DOHH2 (cell line): ENCODE measurements at regions not wholly inside any gene's neighbourhood (a gene's known extent, or its start where the extent isn't known, plus 50 kb on each side); places are given as distances from the start of the nearest gene placed in this dataset.

Experiments used
- H3F3A ChIP-seq: fragments of 200-600 bp; sonication (generic), shearing (Covaris generic); 2 replicates; pipeline ENCODE4 v1.6.0; 2016; ENCODE audit warnings: antibody characterized with exemption, mild to moderate bottlenecking; ENCODE audit not compliant: control insufficient read depth, insufficient read depth
- H3K27ac ChIP-seq: fragments of 200-600 bp; sonication (generic); 2 replicates; pipeline ENCODE4 v1.5.1; 2014; ENCODE audit warnings: low read depth, mild to moderate bottlenecking, low read length, moderate library complexity
- H3K27me3 ChIP-seq: fragments of 200-600 bp; sonication (generic); 2 replicates; pipeline ENCODE4 v1.6.1; 2014; ENCODE audit warnings: mild to moderate bottlenecking, low read length, mixed read lengths; ENCODE audit not compliant: control insufficient read depth
- H3K36me3 ChIP-seq: fragments of 200-600 bp; sonication (generic); 2 replicates; pipeline ENCODE4 v1.6.1; 2014; ENCODE audit warnings: mild to moderate bottlenecking, low read length, moderate library complexity, mixed read lengths; ENCODE audit not compliant: control insufficient read depth
- H3K4me1 ChIP-seq: fragments of 200-600 bp; sonication (generic); 2 replicates; pipeline ENCODE4 v1.6.1; 2014; ENCODE audit warnings: mild to moderate bottlenecking, low read length, mixed read lengths; ENCODE audit not compliant: control insufficient read depth
- H3K4me2 ChIP-seq: fragments of 200-600 bp; sonication (generic); 2 replicates; pipeline ENCODE4 v1.6.0; 2014; ENCODE audit warnings: mild to moderate bottlenecking, low read length, moderate library complexity
- H3K4me3 ChIP-seq: fragments of 200-600 bp; sonication (generic); 2 replicates; pipeline ENCODE4 v1.5.1; 2014; ENCODE audit warnings: mild to moderate bottlenecking, low read length, mixed read lengths
- H3K79me2 ChIP-seq: fragments of 200-600 bp; sonication (generic); 2 replicates; pipeline ENCODE4 v1.6.1; 2014; ENCODE audit warnings: mild to moderate bottlenecking, low read length, mixed read lengths; ENCODE audit not compliant: control insufficient read depth
- H3K9me2 ChIP-seq: fragments of 200-600 bp; sonication (generic); replicated peaks from 2 replicates; pipeline ENCODE4 v1.6.1; 2014; ENCODE audit warnings: mild to moderate bottlenecking, low read length, mixed read lengths; ENCODE audit not compliant: control insufficient read depth
- H3K9me3 ChIP-seq: fragments of 200-600 bp; sonication (generic); 2 replicates; pipeline ENCODE4 v1.6.1; 2014; ENCODE audit warnings: antibody characterized with exemption, low read length, mixed read lengths; ENCODE audit not compliant: control insufficient read depth, insufficient read depth
- H4K20me1 ChIP-seq: fragments of 200-600 bp; sonication (generic); 2 replicates; pipeline ENCODE4 v1.6.0; 2014; ENCODE audit warnings: low read depth, mild to moderate bottlenecking, antibody characterized with exemption, low read length, moderate library complexity; ENCODE audit not compliant: control insufficient read depth, insufficient read depth
- CTCF ChIP-seq: fragments of 200-600 bp; sonication (generic); IDR thresholded peaks from one replicate; pipeline ENCODE4 v1.5.1; 2014; ENCODE audit warnings: antibody characterized with exemption, mild to moderate bottlenecking, low read depth, low read length; ENCODE audit not compliant: poor library complexity, severe bottlenecking
- EZH2phosphoT487 ChIP-seq: fragments of 200-600 bp; sonication (generic); IDR thresholded peaks from 2 replicates; pipeline ENCODE4 v1.6.1; 2017; ENCODE audit warnings: borderline replicate concordance, mild to moderate bottlenecking, antibody characterized with exemption, low read length, moderate library complexity, mixed read lengths

GRCh38 chr6:166021429-166021828 is 146.2 kb downstream of the TBXT start:
- Histone ChIP-seq H3K9me3 (no peaks in the 10 kb centered on the region), H4K20me1 (no peaks in the 10 kb centered on the region), H3K4me1 (no peaks in the 10 kb centered on the region), H3K36me3 (no peaks in the 10 kb centered on the region), H3F3A (no peaks in the 10 kb centered on the region), H3K27me3 (no peaks in the 10 kb centered on the region), H3K27ac (no peak overlapping the region), H3K79me2 (no peaks in the 10 kb centered on the region), H3K4me3 (no peak overlapping the region), H3K9me2 (no peaks in the 10 kb centered on the region), H3K4me2 (no peak overlapping the region)
- TF ChIP-seq CTCF: no peak
- TF ChIP-seq EZH2phosphoT487: no peak

- Histone ChIP-seq H3K4me2 (no peak overlapping the region), H3K27me3 (no peaks in the 10 kb centered on the region), H3K27ac (no peak overlapping the region), H3K9me3 (no peaks in the 10 kb centered on the region), H4K20me1 (no peaks in the 10 kb centered on the region), H3K9me2 (no peaks in the 10 kb centered on the region), H3K4me1 (no peaks in the 10 kb centered on the region), H3K4me3 (no peak overlapping the region), H3K36me3 (no peaks in the 10 kb centered on the region), H3K79me2 (no peaks in the 10 kb centered on the region), H3F3A (no peaks in the 10 kb centered on the region)
- TF ChIP-seq CTCF (no peak), EZH2phosphoT487 (no peak)
These were observed 148.4 kb downstream of the TBXT start for GRCh38 chr6:166019214-166019613.

GRCh38 chr6:166017032-166017635 is 150.5 kb downstream of the TBXT start:
- Histone ChIP-seq H3K27me3 (no peaks in the 10 kb centered on the region), H3K79me2 (no peaks in the 10 kb centered on the region), H3K9me3 (no peaks in the 10 kb centered on the region), H4K20me1 (no peaks in the 10 kb centered on the region), H3K9me2 (no peaks in the 10 kb centered on the region), H3K4me3 (no peak overlapping the region), H3F3A (no peaks in the 10 kb centered on the region), H3K36me3 (no peaks in the 10 kb centered on the region), H3K4me2 (no peak overlapping the region), H3K27ac (no peak overlapping the region), H3K4me1 (no peaks in the 10 kb centered on the region)
- no peak for TF ChIP-seq CTCF
- TF ChIP-seq EZH2phosphoT487: no peak

- no peak overlapping the region for H3K4me2 ChIP-seq
- no peaks in the 10 kb centered on the region for H3K9me3 ChIP-seq
- no peaks in the 10 kb centered on the region for H3K79me2 ChIP-seq
- H3K9me2 ChIP-seq: no peaks in the 10 kb centered on the region
- no peaks in the 10 kb centered on the region for H3K36me3 ChIP-seq
- no peaks in the 10 kb centered on the region for H3K27me3 ChIP-seq
- H3K4me3 ChIP-seq: no peak overlapping the region
- H3K27ac ChIP-seq: no peak overlapping the region
- TF ChIP-seq EZH2phosphoT487 (no peak), CTCF (no peak)
- H3F3A ChIP-seq: no peaks in the 10 kb centered on the region
- no peaks in the 10 kb centered on the region for H3K4me1 ChIP-seq
- H4K20me1 ChIP-seq: no peaks in the 10 kb centered on the region
These were observed 152.7 kb downstream of the TBXT start for GRCh38 chr6:166014966-166015365.
